GM18519 (cell line): ENCODE measurements at regions not wholly inside any gene's neighbourhood (a gene's known extent, or its start where the extent isn't known, plus 50 kb on each side); places are given as distances from the start of the nearest gene placed in this dataset.

Experiments
- ATAC-seq: cut with Tn5 transposase; IDR thresholded peaks from one replicate; pipeline ENCODE4 v1.9.1; 2021; ENCODE audit warnings: mild to moderate bottlenecking, moderate library complexity; ENCODE audit not compliant: unreplicated experiment, low FRiP score

DNA sequence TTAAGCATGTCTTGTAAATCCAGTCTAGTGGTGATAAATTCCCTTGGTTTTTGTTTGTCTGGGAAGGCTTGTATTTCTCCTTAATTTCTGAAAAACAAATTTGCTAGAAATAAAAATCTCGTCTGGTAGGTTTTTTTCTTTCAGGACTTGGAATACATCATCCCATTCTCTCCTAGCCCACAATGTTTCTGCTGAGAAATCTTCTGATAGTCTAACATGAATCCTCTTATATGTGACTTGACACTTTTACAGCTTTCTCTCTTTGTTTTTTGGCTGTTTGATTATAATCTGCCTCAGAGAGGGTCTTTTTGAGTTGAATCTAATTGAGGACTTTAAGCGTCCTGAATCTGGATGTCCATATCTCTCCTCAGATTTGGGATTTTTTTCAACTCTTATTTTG is 104.9 kb downstream of the FEM1C start:
- ATAC-seq = no peak

DNA sequence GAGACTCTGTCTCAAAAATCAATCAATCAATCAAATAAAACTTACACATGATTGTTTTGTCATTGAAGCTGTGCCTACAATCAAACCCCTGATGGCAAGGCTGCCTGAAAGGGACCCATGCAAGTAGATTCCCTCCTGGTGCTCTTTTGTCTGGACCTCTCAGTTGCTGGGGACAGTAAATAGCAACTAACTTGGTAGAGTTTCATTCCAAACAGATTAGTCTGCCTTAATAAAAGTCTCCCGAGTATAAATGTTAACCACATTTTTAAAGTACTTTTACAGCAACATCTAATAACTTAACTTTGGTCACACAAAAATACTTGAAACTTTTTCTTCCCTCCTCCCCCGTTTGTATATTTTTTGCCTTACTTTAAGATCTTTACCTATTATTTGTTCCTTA is 105.5 kb downstream of the FEM1C start:
- ATAC-seq = no peak

DNA sequence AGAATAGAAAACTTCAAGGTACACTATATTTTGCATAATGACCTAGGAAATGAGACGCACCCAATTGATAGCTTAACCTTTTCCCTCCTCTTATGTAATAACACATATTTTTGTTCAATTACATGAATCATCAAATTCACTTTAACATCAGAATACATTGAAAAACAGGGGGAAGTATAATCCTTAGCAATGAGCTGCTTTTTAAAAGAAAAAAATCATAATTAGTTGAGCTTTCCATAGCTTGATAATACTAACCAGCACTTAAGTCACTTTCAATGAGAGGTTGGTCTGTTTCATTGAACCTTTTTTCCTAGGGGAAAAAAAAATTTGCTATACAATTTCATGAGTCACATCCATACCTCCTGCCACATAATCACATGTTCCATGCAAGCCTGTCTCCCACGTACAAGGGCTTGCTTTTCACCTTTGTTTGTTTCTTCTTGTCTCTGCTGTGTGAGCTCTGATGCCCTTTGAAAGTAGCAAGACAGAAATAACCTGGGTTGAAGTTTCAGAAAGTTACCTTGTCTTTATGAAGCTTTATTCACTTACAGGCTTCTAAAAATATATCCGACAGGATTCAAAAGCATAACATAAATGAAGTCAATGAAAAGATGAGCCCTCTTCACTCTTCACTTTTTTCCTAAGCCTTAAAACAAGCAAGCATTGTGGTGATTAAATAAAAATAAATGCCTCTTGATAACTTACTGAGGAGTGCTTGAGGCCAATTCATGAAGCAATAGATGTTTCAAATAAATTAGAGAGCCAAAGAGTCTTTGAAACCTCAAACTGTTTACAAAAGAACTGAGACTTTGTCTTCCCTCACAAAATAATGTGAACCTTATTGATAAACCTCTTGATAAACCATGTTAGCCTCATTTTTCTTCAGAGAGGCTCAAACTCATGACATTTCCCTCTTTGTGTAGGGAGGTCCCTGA is 108.5 kb downstream of the FEM1C start:
- ATAC-seq = peak; percentile 64

DNA sequence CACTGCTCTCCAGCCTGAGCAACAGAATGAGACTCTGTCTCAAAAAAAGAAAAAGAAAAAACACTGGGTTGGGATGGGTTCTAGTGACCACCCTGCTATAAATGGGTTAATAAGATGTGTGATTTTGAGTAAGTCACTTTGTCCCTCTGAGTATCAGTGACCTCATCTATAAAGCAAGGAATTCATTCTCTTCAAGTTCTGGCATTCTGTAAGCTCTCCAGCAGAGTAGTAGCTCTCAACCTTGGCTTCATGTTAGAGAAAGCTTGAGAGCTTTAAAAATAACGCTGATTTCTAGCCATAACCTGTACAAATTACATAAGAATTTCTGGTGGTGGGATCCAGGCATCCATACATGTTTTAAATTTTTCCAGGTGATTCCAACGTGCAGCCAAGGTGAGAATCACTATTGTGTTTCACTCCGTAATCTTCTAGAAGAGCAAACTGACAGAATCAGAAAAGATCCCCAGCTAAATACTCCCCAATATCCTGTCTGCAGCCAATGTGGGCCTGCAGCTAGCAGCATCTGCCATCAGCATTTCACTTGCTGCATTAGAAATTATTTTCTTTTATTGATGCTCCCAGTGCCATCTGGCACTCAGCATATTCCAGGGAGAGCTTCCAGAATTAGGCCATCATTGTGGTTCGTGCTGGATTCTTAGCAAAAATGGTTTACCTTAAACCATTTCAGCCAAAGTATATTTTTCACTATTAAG is 109.4 kb downstream of the FEM1C start:
- ATAC-seq = no peak

DNA sequence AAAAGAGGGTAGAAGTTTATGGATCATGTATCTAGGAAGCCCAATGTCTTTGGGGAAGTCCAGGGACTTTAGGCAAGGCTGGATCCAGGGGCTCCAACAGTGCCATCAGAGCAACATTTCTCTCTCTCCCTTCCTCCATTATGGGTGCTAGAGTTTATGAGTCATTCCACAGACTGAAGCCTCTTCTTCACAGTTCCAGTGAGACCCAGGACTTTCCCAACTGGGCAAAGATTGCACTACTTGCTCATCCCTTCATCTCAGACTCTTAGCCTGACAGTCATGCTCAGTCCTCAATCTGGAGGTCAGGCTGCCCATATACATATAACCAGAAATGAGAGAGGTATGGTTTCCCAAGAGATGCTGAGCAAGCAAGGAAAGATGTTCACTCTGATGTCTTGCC is 110.7 kb downstream of the FEM1C start:
- ATAC-seq = no peak

DNA sequence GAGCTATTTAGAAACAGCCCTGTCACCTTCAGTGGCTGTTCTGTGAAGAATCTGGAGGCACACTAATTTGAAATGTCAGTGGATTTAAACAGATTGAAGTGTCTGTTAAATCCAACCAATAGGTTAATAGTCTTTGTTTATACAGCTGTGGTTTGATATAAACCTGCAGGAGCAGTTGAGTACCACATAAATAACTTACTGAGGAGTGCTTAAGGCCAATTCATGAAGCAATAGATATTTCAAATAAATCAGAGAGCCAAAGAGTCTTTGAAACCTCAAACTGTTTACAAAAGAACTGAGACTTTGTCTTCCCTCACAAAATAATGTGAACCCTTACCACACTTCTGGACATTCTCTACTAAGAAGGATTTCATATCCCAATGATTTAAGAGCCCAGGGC is 111.9 kb downstream of the FEM1C start:
- no peak for ATAC-seq

DNA sequence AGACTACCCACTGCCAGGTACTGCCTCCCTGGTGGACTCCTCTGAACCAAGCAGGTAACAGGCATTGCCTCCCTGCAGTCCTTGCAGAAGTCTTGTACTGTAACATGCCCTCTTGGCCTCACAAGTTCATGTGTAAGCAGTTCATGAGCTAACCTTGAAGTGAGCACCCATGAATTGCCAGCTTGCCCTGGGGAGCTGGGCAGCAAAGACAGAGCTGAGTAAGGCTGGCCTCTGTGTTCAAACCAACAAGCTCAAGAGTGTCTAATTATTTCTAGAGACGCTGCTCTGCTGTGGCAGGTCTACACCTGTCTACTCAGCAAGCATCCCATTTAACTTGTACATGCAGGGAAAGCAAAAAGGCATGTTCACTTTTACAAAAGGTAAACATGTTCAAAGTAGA is 113.5 kb downstream of the FEM1C start:
- ATAC-seq = no peak

DNA sequence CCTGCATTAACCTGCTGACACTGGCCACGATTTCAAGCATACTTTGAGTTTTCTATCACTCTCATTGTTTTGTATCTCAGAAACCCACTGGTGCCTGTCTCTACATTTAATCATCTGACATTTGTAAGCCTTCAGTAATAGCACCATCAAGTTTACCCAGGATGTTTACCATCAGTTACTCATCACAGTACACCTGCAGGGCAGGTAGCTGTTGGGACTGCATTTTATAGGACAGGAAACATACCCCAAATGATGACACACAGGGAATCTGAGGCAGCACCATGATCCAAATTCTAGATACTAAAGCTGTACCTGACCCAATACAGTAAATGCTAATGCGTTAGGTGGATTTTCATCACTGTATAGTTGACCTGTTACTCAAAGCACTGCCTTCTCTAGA is 114.2 kb downstream of the FEM1C start:
- no peak for ATAC-seq

DNA sequence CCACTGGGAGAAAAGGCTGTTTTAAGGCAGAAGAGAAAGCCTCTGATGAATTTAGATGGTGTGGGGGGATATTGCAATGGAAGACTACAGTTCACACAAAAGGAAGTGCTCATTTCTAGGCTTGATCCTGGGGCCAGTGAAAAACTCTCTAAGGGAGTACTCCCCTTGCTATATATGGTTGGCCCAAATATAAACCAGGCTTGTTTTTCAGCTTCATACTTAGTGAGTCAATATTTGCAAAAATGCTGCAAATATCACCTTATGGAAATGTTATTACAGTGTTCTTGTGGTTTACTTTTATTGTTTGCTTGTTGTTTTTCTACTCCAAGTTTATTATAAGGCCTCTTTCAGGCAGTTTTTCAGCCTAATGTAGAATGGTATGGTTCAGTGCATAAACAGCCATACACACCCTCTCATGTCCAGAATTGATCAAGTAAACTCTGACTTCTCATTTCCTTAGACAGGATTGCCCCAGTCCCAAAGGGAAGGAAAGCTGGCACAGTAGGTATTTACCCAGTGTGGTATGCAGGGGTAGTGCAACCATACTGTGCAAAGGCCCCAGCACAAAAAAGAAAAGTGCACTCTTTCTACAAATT is 115.1 kb downstream of the FEM1C start:
- ATAC-seq = no peak

DNA sequence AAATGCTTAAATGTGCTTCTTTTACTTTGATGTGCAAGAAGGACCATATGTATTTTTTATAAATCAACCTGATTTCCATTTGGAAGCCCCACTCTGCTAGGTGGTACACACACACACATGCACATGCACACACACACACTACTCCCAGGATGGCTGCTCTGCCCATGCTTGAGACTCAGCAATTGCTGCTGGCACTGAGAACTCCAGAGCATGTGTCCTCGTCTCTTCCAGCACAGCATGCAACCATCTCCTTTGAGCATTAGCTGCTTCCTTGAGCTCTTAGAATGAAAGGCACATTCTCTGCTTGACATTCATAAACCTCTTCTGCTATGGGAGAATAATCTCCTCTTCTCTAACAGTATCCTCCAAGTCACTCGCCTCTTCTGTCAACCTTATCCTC is 115.9 kb downstream of the FEM1C start:
- ATAC-seq = no peak

DNA sequence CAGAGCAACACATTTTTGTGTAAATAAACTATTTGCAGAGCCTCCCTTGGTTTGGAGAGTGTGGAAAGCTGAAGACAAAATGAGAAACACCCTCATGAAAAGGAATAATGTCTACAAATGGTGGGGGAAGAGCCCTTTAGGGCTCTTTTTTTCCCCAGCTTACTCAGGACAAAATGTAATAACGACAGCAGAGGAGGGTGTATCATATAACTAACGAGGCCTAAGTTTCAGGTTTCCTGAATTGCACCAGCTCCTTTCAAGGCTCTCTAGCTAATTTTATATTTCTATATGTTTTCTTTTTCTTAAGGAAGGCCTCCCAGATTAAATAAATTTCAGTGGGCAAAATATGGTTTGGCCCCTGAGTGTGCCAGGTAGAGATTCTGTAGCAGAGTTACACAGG is 116.3 kb downstream of the FEM1C start:
- no peak for ATAC-seq

DNA sequence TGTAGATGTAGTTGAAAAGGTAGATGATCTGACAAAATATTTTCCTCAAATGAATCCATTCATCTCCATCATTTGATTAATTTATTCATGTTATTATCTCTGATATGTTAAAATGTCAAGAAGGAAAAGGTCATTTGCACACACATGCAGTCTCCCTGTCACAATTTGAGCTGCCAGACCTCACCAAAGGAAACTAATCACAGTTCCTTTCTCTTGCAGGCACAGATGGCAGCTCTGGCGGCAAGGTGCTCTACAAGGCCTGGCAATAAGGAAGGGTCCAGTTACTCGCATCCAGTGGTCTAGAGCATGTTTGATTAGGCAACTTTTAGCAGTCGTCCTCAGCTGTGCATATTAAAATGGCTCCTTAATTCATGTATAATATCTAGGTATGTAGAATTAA is 120.1 kb downstream of the FEM1C start:
- ATAC-seq = no peak

DNA sequence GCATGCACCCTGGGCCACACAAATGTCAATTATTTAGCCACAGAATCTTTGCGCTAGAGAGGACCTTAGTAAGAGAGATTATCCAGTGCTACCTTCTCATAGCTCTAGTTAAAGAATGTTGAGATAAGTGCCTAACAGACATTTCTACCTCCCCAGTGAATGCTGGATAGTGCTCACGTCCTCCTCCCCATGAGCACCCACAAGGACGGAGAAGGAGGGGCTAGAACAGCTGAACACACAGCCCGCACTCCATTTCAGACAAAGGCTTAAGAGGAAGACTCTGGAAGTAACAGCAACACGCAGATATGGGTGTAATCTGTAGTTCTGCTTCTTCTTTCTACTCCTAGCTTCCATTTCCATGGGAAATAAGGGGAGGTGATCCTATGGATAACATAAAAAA is 120.5 kb downstream of the FEM1C start:
- ATAC-seq = no peak

DNA sequence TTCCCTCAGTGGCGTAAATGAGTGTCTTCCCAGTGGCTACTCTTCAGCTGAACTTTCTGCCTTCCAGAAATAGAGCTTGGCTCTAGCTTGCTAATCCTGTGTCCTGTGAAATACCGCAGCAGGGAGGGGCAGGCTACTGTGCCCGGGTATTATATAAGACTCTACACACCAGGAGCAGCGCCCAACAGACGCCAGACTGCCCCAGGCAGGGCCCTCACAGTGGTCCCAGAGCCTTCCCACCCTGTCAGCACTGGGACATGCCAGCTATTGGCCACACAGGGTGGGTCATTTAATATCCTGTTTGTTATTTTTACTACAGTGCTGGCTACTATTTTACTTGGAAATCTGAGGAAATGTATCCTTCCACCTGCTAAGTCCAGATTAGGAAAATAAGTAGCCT is 121.0 kb downstream of the FEM1C start:
- ATAC-seq = no peak

DNA sequence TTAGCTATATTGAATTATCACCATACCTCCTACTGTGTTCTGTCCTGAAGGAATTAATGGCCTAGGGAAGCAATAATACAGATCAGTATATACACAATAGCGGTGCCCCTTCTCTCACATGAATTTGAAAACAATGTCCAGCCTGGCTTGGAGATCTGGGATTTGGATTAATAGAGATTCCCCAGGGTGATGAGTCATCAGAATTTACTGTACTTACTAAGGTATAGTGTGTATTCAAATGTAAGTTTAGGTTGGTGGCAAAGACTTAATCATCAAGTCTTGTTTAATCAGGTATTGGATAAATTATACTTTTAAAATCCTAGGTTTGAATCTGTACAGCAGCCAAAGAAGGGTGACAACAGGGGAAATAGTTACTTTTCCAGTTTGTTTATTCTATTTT is 121.5 kb downstream of the FEM1C start:
- no peak for ATAC-seq

DNA sequence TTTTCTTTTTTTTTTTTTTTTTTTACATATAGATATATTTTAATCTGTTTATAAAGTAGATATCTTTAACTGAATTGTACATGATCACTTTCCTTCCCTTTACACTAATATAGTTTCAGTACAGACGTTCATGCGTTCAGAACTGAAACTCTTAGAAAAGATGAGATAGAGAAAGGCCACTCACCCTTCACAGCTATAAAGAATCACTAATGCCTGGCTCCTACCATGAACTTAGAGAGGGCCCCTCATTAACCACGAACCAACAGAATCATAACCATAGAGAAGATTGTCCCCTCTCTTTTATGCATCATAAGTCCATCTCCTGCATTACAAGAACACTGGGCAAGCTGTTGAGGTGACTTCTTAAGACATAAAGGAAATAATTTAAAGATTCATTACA is 123.8 kb downstream of the FEM1C start:
- ATAC-seq = peak; percentile 51

DNA sequence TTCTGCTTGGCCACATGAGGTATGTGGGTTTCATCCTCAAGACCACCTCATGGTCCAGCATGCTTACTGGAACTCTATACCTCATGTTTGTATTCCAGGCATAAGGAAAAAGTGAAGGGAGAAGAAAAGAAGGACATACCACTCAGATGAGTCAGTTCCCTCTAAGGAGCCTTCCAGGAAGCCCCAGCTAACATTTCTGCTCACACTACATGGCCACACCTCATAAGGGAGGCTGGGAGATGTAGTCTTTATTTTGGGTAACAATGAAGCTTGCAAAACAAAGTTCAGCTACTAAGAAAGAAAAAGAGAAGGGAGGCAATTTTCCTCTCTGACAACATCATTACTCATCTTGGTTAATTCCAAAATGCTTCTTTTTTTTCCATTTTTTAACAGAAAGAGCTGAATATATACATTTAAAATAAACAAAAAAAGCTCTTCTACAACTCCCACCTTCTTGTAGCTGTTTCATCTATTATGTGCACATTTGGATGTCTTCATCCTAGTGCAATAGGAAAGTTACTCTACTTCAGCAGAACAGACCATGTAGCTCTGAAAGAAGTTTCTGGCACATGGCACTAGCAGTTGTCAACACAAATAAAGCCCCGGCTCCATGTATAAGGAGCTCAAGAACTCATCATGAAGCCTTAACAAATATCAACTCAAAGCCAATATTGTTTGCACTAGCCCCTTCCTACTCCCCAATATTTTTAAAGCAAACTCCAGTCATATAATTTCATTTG is 123.6 kb upstream of the CCDC112 start:
- ATAC-seq = no peak

DNA sequence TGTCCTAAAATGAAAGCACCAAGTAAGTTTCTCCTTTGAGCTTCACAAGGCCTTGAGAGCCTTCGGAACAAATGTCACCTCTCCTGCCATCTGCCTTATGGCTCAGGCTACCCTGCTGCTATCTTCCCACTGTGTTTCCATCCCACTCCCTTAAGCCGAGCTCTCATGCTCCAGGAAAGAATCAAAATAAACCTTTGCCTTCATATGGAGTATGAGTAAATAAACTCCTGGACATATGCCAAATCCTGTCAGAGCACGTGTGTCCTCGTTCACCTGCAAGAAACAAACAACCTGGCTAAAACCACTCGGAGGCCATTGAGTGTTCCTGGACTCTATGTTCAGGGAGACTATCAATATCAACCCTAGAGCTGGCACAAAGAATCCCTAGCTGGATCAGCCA is 122.3 kb upstream of the CCDC112 start:
- no peak for ATAC-seq

DNA sequence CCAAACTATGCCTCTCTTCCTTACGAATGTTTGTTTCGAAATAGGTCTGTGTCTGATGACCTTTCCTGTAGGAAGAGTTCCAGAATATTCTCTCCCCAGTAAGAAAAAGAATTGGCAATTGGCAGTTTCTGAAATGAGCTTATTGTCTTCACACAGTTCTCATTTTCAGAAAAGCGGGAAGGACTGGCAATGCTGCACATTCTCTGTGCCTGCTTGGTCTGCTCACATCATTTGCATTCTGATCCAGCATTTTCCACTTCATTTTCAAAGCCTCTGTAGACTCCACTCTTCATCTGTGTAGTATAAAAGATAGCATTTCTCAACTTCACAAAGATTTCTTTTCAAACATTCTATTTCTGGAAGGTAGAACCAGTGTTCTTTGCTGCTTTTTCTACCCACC is 120.6 kb upstream of the CCDC112 start:
- ATAC-seq = no peak

DNA sequence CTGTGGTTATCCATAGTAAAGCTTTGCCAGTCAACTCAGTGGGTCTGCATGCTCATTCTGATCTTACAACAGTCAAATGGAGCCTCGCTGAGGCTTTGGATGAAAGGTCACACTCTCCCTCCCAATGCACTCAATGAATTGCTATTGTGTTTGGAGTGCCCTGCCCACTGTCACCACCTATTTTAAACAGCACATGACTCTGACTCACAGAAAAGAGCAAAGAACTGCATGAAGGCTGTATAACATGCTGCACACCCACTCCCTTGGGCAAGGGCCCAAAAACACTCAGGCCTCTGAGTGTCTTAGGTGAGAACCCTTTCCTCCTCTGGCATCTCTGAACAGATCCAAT is 118.7 kb upstream of the CCDC112 start:
- ATAC-seq = no peak
